Endothelial cell of umbilical vein (primary cell): ENCODE measurements at regions not wholly inside any gene's neighbourhood (a gene's known extent, or its start where the extent isn't known, plus 50 kb on each side); places are given as distances from the start of the nearest gene placed in this dataset.

Experiments
- BruUV-seq: library from RNA; stranded (reverse); fragments of 400-500 nt; replicated peaks from 2 replicates; lab custom pipeline; 2021; lab: Mats Ljungman, UMichigan
- CTCF ChIA-PET: fragments of 300-600, 350-600 bp; sonication (Branson Sonifier 250); formaldehyde crosslinking; loops from one replicate; lab custom pipeline; 2021; ENCODE audit warnings: antibody characterized with exemption, inconsistent platforms; lab: Charles Lee
- POLR2A ChIA-PET: fragments of 300-600, 350-600 bp; sonication (Branson Sonifier 250); formaldehyde crosslinking; loops from one replicate; lab custom pipeline; 2021; ENCODE audit warnings: antibody characterized with exemption, inconsistent platforms; lab: Charles Lee
- DNase-seq: peaks from one replicate; pipeline ENCODE4 v3.0.0-alpha.2; 2011; ENCODE audit warnings: low read depth, low spot score
- FAIRE-seq: peaks from 2 replicates; lab custom pipeline; 2011; peaks lifted over from hg19 to GRCh38; lab: Jason Lieb, UNC
- H2AFZ ChIP-seq: 2 replicates; pipeline ENCODE4 v1.6.0; 2012; ENCODE audit warnings: low read depth, low read length, control low read depth, inconsistent platforms
- H3K27ac ChIP-seq: 2 replicates; pipeline ENCODE4 v1.5.1; 2011; ENCODE audit warnings: low read depth, mild to moderate bottlenecking, control low read depth, low read length, moderate library complexity; ENCODE audit not compliant: insufficient read depth
- H3K27me3 ChIP-seq, 2 experiments: 2 replicates each; pipeline versions ENCODE4 v1.6.0 to v1.6.1; 2011; ENCODE audit warnings: low read length in 2 of 2, mixed read lengths in 1 of 2; ENCODE audit not compliant: control insufficient read depth in 2 of 2, insufficient read depth in 2 of 2
- H3K36me3 ChIP-seq, 2 experiments: 2 replicates in 1 of 2; 3 replicates in 1 of 2; pipeline ENCODE4 v1.5.1; 2011; ENCODE audit warnings: low read length in 2 of 2, mild to moderate bottlenecking in 1 of 2, moderate library complexity in 1 of 2; ENCODE audit not compliant: control insufficient read depth in 2 of 2, insufficient read depth in 2 of 2; ENCODE audit errors: extremely low read depth in 1 of 2
- H3K4me1 ChIP-seq: 3 replicates; pipeline ENCODE4 v1.5.1; 2011; ENCODE audit warnings: mild to moderate bottlenecking, low read length; ENCODE audit not compliant: control insufficient read depth, insufficient read depth; ENCODE audit errors: extremely low read depth
- H3K4me2 ChIP-seq: 2 replicates; pipeline ENCODE4 v1.6.1; 2011; ENCODE audit warnings: low read length, control low read depth, mixed read lengths; ENCODE audit not compliant: insufficient read depth
- H3K4me3 ChIP-seq, 3 experiments: fragments of 200-600 bp in 1 of 3; sonication (generic), shearing (Covaris generic) in 1 of 3; replicated peaks in 1 of 3; 2 replicates each; pipeline ENCODE4 v1.5.1; 2011 to 2016; ENCODE audit warnings: control low read depth in 3 of 3, low read length in 3 of 3, mild to moderate bottlenecking in 2 of 3, inconsistent platforms in 1 of 3, low read depth in 1 of 3, moderate library complexity in 1 of 3; ENCODE audit not compliant: insufficient read depth in 1 of 3
- H3K79me2 ChIP-seq: 2 replicates; pipeline ENCODE4 v1.6.0; 2012; ENCODE audit warnings: low read length, inconsistent platforms; ENCODE audit not compliant: control insufficient read depth, insufficient read depth
- H3K9ac ChIP-seq: replicated peaks from 2 replicates; pipeline ENCODE3; 2011; ENCODE audit warnings: low read length, control low read depth; ENCODE audit not compliant: insufficient read depth; ENCODE audit errors: extremely low read depth
- H3K9me1 ChIP-seq: replicated peaks from 3 replicates; pipeline ENCODE4 v1.6.0; 2011; ENCODE audit warnings: mild to moderate bottlenecking, low read length; ENCODE audit not compliant: control insufficient read depth, insufficient read depth; ENCODE audit errors: extremely low read depth
- H3K9me3 ChIP-seq: replicated peaks from 2 replicates; pipeline ENCODE4 v1.5.1; 2012; ENCODE audit warnings: low read length, inconsistent platforms; ENCODE audit not compliant: control insufficient read depth, insufficient read depth
- H4K20me1 ChIP-seq: replicated peaks from 2 replicates; pipeline ENCODE3; 2011; ENCODE audit warnings: mild to moderate bottlenecking, low read length; ENCODE audit not compliant: control insufficient read depth, insufficient read depth; ENCODE audit errors: extremely low read depth
- CTCF ChIP-seq, 2 donors: IDR thresholded peaks; 1 replicate in 1 of 2; 2 replicates in 1 of 2; pipeline ENCODE4 v1.5.1; 2011; ENCODE audit warnings: low read length in 2 of 2, mild to moderate bottlenecking in 2 of 2, moderate library complexity in 2 of 2, control low read depth in 1 of 2, inconsistent platforms in 1 of 2, low read depth in 1 of 2; ENCODE audit not compliant: insufficient read depth in 1 of 2; ENCODE audit errors: extremely low read depth in 1 of 2
- EZH2 ChIP-seq: IDR thresholded peaks from 2 replicates; pipeline ENCODE4 v1.6.1; 2012; ENCODE audit warnings: borderline replicate concordance, low read depth, mild to moderate bottlenecking, moderate library complexity, low read length, inconsistent platforms; ENCODE audit not compliant: severe bottlenecking
- FOS ChIP-seq: IDR thresholded peaks from 2 replicates; pipeline ENCODE4 v1.6.1; 2011; ENCODE audit warnings: mild to moderate bottlenecking, low read length, moderate library complexity, borderline replicate concordance; ENCODE audit not compliant: insufficient read depth
- GATA2 ChIP-seq: IDR thresholded peaks from 2 replicates; pipeline ENCODE4 v1.7.0; 2011; ENCODE audit warnings: low read depth, mild to moderate bottlenecking, moderate library complexity, mixed read lengths, low read length; ENCODE audit not compliant: insufficient read length, insufficient read depth
- JUN ChIP-seq: IDR thresholded peaks from 2 replicates; pipeline ENCODE4 v1.6.1; 2011; ENCODE audit warnings: borderline replicate concordance, low read depth; ENCODE audit not compliant: insufficient read length, insufficient read depth
- MAX ChIP-seq: IDR thresholded peaks from 2 replicates; pipeline ENCODE4 v1.6.1; 2011; ENCODE audit not compliant: insufficient read depth, insufficient read length
- MYC ChIP-seq: IDR thresholded peaks from one replicate; pipeline ENCODE4 v1.6.1; 2011; ENCODE audit warnings: mild to moderate bottlenecking, low read depth, low read length
- POLR2A ChIP-seq: IDR thresholded peaks from 2 replicates; pipeline ENCODE4 v1.6.1; 2012; ENCODE audit warnings: low read depth, mild to moderate bottlenecking, control low read depth, low read length
- POLR2AphosphoS5 ChIP-seq: IDR thresholded peaks from 2 replicates; pipeline ENCODE4 v1.6.1; 2012; ENCODE audit warnings: low read depth, mild to moderate bottlenecking, control low read depth, low read length, moderate library complexity; ENCODE audit not compliant: insufficient read depth
- dilution Hi-C: fragments of 300-500 bp; cut with MboI; formaldehyde crosslinking; loops from one replicate; pipeline ENCODE4 v1.15.0; 2019; ENCODE audit warnings: low sequenced_read_pairs; ENCODE audit not compliant: extremely low pct_ligation_motif_present
- intact Hi-C: fragments of 100-400 bp; cut with micrococcal nuclease; formaldehyde crosslinking; loops from one replicate; pipeline ENCODE4 v1.10.0; 2022

- BruUV-seq: no TSS peak
- DNase-seq (no peak), FAIRE-seq (no peak)
- no peak overlapping the region for H3K27ac ChIP-seq
- no peaks in the 10 kb centered on the region for H3K36me3 ChIP-seq
- H3K4me2 ChIP-seq: no peak overlapping the region
- no peaks in the 10 kb centered on the region for H3K27me3 ChIP-seq
- H3K9me3 ChIP-seq: no peaks in the 10 kb centered on the region
- no peak overlapping the region for H3K9ac ChIP-seq
- H3K4me3 ChIP-seq: no peak overlapping the region
- CTCF ChIA-PET: no interaction called here
- dilution Hi-C loops (no loop called here), intact Hi-C loops (no loop called here)
- POLR2A ChIA-PET: no interaction called here
- TF ChIP-seq POLR2AphosphoS5 (no peak), FOS (no peak), EZH2 (no peak), JUN (no peak), POLR2A (no peak), MYC (no peak), CTCF (IDR thresholded peaks at IDR 0.05; ENCODE audit: extremely low read depth in 1 of 2, insufficient read depth in 1 of 2, low read depth in 1 of 2, low read length in 2 of 2) (no peak), MAX (no peak), GATA2 (no peak)
- no peaks in the 10 kb centered on the region for H4K20me1 ChIP-seq
- H3K79me2 ChIP-seq: no peaks in the 10 kb centered on the region
- H3K9me1 ChIP-seq: no peaks in the 10 kb centered on the region
- no peaks in the 10 kb centered on the region for H3K4me1 ChIP-seq
- H2AFZ ChIP-seq: no peak overlapping the region
These were observed 643.5 kb upstream of the AMELY start for GRCh38 chrY:7555006-7555405.
